Gastroesophageal sphincter (tissue), 3 donors: ENCODE measurements at regions not wholly inside any gene's neighbourhood (a gene's known extent, or its start where the extent isn't known, plus 50 kb on each side); places are given as distances from the start of the nearest gene placed in this dataset.

Experiments
- POLR2A ChIP-seq, 2 donors: fragments of 450-650 bp; IDR thresholded peaks; one replicate each; pipeline ENCODE4 v1.6.1; 2017; ENCODE audit warnings: antibody characterized with exemption in 2 of 2, mild to moderate bottlenecking in 2 of 2, moderate library complexity in 1 of 2
- TF ChIP-seq, protein P1 (sequence below), 4 experiments: fragments of 200-600 bp in 2 of 4; fragments of 450-650 bp in 2 of 4; sonication (generic) in 1 of 4; IDR thresholded peaks; one replicate each; pipeline ENCODE4 v1.5.1; 2017 to 2019; ENCODE audit warnings: antibody characterized with exemption in 4 of 4, mild to moderate bottlenecking in 2 of 4, moderate library complexity in 2 of 4

DNA sequence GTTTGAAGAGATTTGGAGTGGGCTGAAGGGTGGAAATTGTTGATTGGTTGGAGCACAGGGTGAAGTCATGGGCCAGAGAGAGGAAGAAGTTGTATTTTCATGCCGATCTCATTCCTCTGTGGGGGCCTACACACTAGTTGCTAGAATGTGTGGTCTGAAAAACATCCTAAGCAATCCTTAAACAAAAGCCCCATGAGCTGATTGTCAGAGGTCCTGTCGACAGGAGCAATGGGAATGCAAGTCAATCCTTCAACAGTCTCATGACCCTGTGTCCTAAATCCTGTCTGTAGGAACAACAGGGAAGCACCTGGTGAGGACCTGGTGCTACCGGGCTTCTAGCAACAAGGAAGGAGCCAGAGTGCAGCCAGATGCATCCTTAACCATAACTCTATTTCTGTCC, 324.0 kb upstream of the TMEM132C start:
- TF ChIP-seq POLR2A (IDR thresholded peaks at IDR 0.05), result no peak
- TF ChIP-seq, protein P1, sequence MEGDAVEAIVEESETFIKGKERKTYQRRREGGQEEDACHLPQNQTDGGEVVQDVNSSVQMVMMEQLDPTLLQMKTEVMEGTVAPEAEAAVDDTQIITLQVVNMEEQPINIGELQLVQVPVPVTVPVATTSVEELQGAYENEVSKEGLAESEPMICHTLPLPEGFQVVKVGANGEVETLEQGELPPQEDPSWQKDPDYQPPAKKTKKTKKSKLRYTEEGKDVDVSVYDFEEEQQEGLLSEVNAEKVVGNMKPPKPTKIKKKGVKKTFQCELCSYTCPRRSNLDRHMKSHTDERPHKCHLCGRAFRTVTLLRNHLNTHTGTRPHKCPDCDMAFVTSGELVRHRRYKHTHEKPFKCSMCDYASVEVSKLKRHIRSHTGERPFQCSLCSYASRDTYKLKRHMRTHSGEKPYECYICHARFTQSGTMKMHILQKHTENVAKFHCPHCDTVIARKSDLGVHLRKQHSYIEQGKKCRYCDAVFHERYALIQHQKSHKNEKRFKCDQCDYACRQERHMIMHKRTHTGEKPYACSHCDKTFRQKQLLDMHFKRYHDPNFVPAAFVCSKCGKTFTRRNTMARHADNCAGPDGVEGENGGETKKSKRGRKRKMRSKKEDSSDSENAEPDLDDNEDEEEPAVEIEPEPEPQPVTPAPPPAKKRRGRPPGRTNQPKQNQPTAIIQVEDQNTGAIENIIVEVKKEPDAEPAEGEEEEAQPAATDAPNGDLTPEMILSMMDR (IDR thresholded peaks at IDR 0.05), result no peak
